C4-2B (cell line): ENCODE measurements at regions not wholly inside any gene's neighbourhood (a gene's known extent, or its start where the extent isn't known, plus 50 kb on each side); places are given as distances from the start of the nearest gene placed in this dataset.
A peak's percentile ranks its signal among the peaks of the same experiment; 100 is the strongest.

Experiments used
- H3K27ac ChIP-seq: fragments of 450-650 bp; 2 replicates; pipeline ENCODE4 v1.5.1; 2017
- ZFX ChIP-seq: fragments of 450-650 bp; IDR thresholded peaks from 2 replicates; pipeline ENCODE4 v1.6.1; 2017
- TF ChIP-seq, protein P1 (sequence below): fragments of 450-650 bp; conservative IDR thresholded peaks from 2 replicates; pipeline ENCODE4 v1.5.1; 2017; ENCODE audit warnings: mild to moderate bottlenecking

DNA sequence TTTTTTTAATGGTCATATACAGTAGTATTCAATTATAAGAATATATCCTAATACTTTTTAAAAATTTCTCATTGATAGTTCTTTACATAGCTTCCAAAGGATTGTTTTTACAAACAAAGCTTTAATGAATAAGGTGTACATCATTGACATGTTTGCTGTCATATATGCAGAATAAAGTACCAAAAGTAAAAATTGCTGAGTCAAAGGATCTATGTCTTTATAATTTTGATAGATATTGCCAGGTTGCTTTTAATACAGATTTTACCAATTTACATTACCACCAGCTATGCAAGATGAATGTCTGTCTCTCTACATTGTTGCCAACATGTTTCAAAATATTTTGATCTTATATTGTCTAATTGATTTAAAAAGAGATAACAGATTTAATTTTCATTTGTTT is 173.9 kb upstream of the FAM78B start:
- H3K27ac ChIP-seq, result no peak overlapping the region
- TF ChIP-seq ZFX, result no peak
- TF ChIP-seq, protein P1, sequence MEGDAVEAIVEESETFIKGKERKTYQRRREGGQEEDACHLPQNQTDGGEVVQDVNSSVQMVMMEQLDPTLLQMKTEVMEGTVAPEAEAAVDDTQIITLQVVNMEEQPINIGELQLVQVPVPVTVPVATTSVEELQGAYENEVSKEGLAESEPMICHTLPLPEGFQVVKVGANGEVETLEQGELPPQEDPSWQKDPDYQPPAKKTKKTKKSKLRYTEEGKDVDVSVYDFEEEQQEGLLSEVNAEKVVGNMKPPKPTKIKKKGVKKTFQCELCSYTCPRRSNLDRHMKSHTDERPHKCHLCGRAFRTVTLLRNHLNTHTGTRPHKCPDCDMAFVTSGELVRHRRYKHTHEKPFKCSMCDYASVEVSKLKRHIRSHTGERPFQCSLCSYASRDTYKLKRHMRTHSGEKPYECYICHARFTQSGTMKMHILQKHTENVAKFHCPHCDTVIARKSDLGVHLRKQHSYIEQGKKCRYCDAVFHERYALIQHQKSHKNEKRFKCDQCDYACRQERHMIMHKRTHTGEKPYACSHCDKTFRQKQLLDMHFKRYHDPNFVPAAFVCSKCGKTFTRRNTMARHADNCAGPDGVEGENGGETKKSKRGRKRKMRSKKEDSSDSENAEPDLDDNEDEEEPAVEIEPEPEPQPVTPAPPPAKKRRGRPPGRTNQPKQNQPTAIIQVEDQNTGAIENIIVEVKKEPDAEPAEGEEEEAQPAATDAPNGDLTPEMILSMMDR, result no peak

DNA sequence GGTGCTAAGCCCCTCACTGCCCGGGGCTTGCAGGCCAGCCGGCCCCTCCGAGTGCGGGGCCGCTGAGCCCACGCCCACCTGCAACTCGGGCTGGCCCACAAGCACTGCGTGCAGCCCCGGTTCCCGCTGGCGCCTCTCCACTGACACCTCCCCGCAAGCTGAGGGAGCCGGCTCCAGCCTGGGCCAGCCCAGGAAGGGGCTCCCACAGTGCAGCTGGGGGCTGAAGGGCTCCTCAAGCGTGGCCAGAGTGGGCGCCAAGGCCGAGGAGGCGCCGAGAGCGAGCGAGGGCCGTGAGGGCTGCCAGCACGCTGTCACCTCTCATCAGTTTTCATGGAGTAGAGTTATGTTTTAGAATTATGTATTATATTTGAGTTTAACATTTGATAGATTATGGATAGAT is 176.5 kb upstream of the FAM78B start:
- no peak for TF ChIP-seq ZFX
- TF ChIP-seq, protein P1, result no peak

DNA sequence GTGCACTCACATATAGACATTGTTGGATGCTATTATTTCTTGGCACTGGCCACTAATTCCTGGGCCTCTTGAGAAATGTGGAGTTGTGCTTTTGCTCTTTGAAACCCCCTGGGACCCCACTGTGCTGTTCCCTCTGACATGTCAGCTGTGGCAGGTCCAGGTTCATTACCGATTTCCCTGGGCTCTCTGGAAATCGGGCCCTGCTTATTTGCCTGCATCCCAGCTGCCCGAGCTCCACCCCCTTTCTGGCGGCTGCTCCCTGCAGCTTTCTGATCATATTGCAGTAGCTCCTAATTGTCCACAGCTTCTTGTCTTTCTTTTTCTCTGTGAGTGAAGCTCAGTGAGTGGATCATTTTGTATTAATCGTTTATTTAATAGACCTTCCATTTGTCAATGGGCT is 183.7 kb upstream of the FAM78B start:
- no peak overlapping the region for H3K27ac ChIP-seq
- TF ChIP-seq, protein P1, result no peak
- no peak for TF ChIP-seq ZFX

More for the DNA sequence above, 176.5 kb upstream of the FAM78B start:
- H3K27ac ChIP-seq, result no peak overlapping the region

DNA sequence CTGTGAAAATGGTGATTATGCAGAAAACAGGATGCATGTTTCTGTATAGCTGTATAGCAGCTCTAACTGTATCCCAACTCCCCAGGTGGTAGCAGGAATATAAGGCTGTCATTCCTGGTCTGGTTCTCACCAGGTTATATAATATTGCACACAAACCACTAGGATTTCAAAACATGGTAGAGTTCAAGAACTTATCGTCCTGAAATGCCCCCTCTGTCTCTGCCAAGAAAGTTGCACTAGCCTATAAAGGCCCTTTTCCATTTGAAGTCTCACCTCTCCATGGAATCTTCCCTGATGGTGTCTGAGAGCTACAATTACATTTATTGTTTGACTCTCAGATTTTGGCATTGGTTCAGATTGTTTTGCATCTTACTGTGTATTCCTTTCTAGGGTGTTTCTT is 184.9 kb upstream of the FAM78B start:
- TF ChIP-seq, protein P1, result no peak
- TF ChIP-seq ZFX, result no peak
- H3K27ac ChIP-seq, result no peak overlapping the region

DNA sequence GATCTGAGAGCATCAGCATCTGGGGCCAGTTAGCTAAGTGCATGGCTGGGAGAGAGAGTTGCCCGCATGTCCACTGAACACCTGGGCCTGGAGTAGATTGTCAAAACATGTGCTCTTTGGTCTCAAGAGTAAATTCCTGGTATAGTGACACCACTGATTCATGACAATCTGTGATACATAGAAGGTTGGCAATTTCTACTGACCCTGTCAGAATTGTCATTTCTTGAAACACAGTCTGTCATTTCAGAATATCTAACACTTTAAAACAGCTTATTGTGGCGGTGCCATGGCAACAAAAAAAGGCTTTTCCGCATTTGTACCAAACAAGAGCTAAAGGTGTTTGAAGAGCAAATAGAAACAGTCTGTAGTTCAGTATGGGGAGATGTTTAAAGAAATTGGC is 186.4 kb upstream of the FAM78B start:
- no peak overlapping the region for H3K27ac ChIP-seq
- TF ChIP-seq, protein P1, result no peak
- TF ChIP-seq ZFX, result no peak

DNA sequence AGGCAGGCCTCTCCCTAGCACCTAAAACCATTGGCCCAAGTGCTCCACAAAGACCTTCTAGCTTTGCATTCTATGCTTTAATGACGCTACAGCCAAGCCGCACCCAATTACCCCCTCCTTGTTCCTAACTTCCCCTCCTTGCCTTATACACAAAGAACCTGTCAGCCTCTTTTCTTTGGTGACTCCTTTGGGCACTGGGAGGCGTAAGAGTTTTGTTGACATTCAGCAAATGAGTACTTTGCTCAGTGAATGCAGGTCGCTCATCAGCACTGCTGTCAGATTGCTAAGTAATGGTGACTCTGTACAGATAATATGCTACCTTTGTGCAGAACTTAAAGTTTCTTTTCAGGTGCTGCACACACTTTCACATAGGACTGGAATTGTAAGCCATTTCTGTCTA is 187.6 kb upstream of the FAM78B start:
- TF ChIP-seq, protein P1, result peak; percentile 12; the same call in 1 of the 2 replicates
- no peak for TF ChIP-seq ZFX
- H3K27ac ChIP-seq, result no peak overlapping the region

DNA sequence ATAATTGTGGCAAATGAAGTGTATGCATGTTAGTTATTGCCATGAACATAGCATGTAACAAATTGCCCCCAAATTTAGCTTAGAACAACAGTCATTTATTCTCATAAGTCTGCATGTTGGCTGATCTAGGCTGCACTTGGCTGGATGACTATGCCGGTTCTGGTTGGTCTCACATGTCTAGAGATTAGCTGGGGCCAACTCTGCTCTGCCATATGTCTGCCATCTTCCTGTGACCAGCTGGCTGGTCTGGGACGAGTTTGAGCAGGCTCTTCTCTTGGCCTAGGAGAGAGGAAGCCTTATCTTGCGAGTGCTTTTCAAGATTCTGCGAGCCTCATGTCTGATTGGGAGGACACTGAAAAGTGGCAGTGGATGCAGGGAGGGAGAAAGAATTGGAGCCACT is 198.3 kb upstream of the FAM78B start:
- no peak for TF ChIP-seq ZFX
- TF ChIP-seq, protein P1, result no peak

More for the DNA sequence above, 198.3 kb upstream of the FAM78B start:
- H3K27ac ChIP-seq, result no peak overlapping the region
